Activated naive CD4-positive, alpha-beta T cell (primary cell): ENCODE measurements at regions not wholly inside any gene's neighbourhood (a gene's known extent, or its start where the extent isn't known, plus 50 kb on each side); places are given as distances from the start of the nearest gene placed in this dataset.

Experiments used
- DNase-seq, 4 experiments: peaks; one replicate each; lab custom pipeline; 2025; lab: John Stamatoyannopoulos, UW

DNA sequence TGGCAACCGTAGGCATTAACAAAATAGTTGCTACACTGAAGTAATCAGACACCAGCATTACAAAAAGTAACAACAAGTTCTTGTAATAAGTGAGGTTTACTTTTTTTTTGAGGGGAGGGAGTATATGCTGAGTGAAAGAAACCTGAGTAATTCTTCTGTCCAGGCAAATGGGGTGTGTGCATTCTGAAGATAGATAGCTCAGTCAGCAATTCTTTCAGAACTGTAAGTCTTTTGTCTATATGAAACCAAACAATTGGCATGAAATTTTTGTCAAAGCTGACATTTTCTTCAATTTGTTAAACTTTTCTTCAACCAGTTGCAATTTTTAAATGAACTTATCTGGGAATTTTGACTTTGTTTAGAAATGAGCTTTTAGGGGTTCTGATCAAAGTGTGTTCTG, 208.1 kb upstream of the THSD7B start:
- DNase-seq, result no peak

- DNase-seq, result no peak
These were observed 215.2 kb upstream of the THSD7B start for GRCh38 chr2:136550181-136550580.

- no peak for DNase-seq
These were observed 226.0 kb upstream of the THSD7B start for GRCh38 chr2:136539355-136539754.

DNA sequence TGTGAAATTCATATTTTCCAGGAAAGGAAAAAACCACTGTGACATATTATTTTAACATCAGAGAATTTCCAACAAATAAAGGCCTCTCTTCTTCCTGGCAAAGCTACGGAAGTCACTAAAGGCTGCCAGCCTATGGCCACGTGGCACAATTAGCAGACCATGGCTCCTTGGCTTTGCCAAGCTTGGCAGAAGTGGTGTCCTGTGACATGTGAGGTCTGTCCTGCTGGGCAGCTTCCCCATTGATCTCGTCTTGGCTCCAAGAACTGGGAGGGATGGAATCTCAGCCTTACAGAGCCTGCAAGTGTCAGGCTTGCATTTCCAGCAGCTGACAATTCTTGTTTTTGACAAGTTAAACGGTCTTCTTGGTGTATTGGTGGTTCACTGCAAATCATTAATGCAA, 226.9 kb upstream of the THSD7B start:
- DNase-seq, result no peak

DNA sequence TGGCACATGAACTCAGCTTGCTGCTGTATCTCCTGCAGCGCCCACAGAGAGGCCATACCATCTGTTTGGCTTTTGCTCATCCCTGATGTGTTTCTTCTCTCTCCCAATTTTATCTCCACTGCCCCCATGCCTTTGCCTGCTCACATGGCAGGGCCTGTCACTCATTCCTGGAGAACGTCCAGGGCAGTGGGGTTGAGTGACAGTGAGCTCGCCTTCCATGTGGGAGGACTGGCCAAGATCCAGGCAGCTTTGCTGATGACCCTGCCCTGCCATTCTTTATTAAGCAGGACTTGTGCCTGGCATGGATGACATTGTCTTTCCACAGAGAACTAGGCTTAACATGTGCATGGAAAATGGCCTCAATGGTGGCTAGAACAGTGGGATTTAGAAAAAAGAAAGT, 230.5 kb upstream of the THSD7B start:
- DNase-seq, result no peak

GRCh38 chr2:136532171-136532570, 233.2 kb upstream of the THSD7B start:
- DNase-seq, result no peak

DNA sequence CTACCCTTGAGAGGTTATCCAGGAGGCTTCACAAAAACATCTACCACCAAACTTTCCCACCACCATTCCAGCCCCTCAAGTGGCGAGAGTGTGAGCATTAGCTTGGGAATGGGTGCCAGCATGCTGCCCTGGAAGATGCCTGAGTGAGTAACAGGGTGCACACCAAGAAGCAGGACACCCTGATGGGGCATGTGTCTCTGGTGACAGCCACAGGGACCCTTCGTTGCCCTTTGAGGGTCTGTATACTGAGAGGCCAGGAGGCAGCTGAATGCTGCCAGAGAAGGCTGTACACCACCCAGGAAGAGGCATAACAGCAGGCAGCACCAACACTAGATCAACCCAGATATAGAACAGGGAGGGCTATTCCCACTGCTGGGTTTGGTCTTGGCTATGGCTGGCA, 233.6 kb upstream of the THSD7B start:
- no peak for DNase-seq

- no peak for DNase-seq
These were observed 235.2 kb upstream of the THSD7B start for GRCh38 chr2:136530146-136530545.

- no peak for DNase-seq
These were observed 237.8 kb upstream of the THSD7B start for GRCh38 chr2:136527560-136527959.

GRCh38 chr2:136522724-136523123, 242.6 kb upstream of the THSD7B start:
- DNase-seq, result no peak

GRCh38 chr2:136517716-136518115, 247.6 kb upstream of the THSD7B start:
- DNase-seq, result no peak

GRCh38 chr2:136510244-136510643, 255.1 kb upstream of the THSD7B start:
- DNase-seq, result no peak

DNA sequence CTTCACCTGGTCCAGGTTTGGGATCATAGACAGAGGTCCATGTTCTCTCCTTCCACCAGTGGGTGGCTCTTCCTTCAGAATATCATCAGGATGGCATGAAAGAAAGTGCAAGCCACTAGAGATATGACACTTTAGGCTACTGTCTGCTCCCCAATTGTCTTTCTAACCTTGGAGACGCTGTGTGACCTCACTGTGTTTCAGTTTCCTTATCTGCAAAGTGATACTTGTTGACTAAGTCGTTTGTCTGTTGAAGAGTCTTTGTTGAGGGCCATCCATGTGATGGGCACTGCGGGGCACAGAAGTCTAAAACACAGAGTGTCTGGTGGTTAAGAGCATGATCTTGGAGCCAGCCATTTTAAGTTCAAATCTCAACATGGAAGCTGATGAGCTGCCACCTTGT, 259.9 kb upstream of the THSD7B start:
- DNase-seq, result no peak

DNA sequence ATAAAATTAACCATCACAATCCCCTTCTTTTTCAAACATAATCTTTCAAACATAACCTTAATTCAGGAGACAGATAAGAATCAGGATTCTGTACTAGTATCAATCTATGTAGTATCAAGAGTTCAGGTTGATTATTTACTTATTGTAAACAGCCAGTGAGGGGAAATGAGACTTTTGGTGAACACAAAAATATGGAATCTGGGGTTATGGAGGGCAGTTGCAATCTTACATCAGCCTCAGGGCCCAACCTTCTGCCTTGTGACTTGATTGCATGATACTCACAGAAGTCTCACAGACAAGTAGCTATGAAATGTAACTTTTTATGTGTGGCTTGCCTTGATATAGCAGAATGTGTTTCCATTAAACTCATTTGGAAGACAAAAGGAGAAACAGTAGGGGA, 262.7 kb upstream of the THSD7B start:
- no peak for DNase-seq

DNA sequence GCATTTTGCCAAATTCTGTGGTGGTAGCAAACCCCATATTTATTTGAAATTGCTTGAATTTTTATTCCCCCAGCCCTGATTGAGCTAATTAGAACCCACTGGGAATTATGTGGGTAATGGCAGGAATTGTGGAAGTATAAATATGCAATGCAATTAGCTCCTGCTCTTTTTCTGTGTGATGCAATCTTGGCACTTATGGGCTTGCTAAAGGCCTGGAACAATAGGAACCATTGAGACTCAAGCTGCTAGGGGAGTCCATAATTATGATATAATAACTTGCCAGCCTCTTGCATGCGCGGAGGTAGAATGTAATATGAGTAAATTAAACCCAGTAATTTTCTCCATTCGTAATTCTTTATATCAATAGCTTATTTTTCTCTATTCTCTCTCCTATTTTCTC, 267.6 kb upstream of the THSD7B start:
- DNase-seq, result no peak

DNA sequence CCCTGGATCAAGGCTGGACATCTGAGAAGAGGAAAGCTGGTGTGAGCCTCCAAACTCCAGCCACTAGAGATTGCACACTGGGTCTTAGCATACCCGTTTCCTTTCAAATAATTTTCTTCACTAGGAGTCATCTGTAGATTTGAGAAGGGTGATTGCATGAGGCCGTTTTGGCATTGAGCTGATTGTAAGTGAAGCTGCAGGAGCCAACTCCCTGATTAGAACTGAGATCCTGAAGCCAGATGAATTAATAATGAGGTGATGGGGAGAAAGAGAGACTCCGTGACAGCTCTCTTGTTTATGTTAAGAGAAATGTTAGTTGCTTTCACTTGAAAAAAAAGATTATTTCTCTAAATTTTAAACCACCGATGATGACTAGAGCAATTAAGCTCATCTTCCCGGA, 268.4 kb upstream of the THSD7B start:
- no peak for DNase-seq

DNA sequence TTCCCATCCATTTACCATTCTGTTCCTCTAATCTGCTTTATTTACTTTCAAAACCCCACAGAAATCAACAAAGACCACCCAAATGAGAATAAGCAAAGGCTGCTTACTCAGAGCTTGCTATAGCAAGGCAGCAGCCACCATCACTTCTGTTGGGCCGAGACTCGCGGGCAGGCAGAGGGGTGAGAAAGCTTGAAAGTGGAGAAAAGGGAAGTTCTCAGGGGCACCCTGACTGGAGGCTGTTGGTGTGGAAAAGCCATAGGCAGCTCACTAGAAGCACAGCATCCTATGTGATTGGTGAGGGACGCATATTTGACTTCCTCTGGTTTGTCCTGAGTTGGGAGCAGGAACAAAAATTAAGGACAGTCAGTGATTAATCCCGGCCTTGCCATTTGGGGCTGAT, 269.7 kb upstream of the THSD7B start:
- no peak for DNase-seq

- DNase-seq, result no peak
These were observed 272.4 kb upstream of the THSD7B start for GRCh38 chr2:136492901-136493300.

- DNase-seq, result no peak
These were observed 275.2 kb upstream of the THSD7B start for GRCh38 chr2:136490100-136490499.

DNA sequence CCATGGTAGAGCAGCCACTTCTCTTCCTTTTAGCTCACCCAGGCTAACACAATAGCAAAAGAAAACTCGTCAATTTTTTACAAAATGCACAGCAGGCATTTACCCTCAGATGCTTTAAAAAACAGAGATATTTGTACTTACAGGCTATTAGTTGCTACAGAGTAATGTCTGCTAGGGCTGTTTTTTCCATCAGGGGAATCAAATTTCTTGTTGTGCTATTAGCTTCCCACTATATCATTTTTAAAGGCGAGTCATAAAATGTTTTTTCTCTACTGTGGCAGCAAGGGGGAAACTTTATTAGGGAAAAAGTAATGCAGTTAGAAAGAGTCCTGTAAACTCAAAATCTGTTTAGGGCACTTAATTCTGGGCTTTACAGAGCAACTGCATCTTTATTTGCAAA, 277.9 kb upstream of the THSD7B start:
- no peak for DNase-seq

DNA sequence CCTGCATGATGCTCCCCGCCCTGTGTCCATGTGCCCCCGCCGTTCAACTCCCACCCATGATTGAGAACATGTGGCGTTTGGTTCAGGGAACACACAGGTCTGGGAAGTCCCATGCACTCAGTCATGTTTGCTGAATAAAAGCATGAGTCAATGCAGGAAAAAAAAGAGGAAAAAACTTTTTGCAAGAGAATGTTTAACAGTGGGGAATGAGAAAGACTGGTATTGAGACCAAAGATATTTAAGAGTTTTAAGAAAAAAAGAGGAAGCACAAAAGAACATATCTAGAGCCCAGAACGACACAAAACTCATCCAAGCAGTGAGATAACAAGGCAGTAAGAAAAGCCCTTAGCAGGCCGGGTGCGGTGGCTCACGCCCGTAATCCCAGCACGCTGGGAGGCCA, 279.2 kb upstream of the THSD7B start:
- no peak for DNase-seq

DNA sequence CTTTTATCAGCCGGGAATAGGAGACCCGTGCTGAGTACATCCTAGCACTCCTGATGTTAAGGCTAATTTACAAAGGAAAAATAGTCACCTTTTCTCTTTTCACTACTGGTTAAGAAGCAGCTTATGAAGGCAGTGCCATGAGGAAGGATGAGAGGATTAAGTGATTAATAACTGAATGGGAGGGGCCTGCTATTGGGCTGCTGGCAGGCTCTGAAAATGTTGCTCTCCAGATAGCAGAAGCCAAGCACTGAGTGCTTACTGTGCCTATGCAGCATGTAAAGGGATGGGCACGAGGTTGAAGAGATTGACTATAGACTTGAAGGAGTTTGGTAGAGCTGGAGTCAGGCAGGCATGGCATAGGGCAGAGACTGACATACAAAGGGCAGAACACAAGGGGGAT, 282.4 kb upstream of the THSD7B start:
- DNase-seq, result no peak

DNA sequence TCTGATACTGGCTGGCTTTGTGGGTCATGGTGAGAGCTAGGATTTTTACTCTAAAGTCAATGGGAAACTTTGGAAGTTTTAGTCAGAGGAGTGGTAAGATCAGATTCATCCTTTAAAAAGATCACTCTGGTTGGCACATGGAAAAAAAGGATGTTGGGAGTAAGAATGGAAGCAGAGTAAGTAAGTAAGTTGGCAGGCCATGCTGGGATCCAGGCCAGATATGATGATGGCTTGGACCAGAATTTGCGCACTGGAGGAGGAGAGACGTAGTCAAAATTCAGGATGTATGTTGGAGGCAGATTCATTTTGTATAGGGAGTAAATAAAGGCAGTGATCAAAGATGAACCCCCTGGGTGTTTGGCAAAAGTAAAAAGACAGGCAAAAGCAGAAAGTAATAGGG, 283.3 kb upstream of the THSD7B start:
- DNase-seq, result no peak

DNA sequence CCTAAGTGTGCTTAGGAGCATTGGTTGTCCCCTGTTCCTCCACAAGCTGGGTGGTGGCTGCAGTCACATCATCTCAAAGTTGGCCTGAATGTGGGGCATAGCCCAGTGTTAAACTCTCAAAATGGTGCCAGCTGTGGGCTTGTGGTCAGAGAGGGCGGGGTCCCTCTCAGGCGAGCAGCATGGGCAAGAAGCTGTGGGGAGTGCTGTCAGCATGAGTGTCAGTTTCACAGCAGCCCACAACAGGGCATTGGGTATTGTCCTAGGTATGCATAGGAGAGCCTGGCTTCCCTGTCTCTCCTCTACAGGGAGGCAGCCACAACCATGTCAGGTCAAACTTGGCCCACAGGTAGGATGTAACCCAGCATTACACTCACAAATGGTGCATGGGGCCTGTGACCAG, 285.6 kb upstream of the THSD7B start:
- no peak for DNase-seq

GRCh38 chr2:136468799-136469369, 296.5 kb upstream of the THSD7B start:
- no peak for DNase-seq
